H1 (cell line): ENCODE measurements at regions not wholly inside any gene's neighbourhood (a gene's known extent, or its start where the extent isn't known, plus 50 kb on each side); places are given as distances from the start of the nearest gene placed in this dataset.

Source experiments
- CHD1 ChIP-seq: IDR thresholded peaks from 2 replicates; pipeline ENCODE4 v1.6.1; 2012; ENCODE audit warnings: low read depth, low read length, improper control_type of control experiment
- CHD2 ChIP-seq: IDR thresholded peaks from 2 replicates; pipeline ENCODE4 v1.6.1; 2012; ENCODE audit warnings: low read length, improper control_type of control experiment
- CTCF ChIP-seq, 3 experiments: IDR thresholded peaks; 1 replicate in 2 of 3; 2 replicates in 1 of 3; pipeline versions ENCODE4 v1.5.1 to v1.6.1; 2011; ENCODE audit warnings: low read length in 3 of 3, mild to moderate bottlenecking in 3 of 3, inconsistent platforms in 2 of 3, low read depth in 1 of 3, moderate library complexity in 1 of 3; ENCODE audit not compliant: insufficient read depth in 1 of 3; ENCODE audit errors: control extremely low read depth in 1 of 3
- MAFK ChIP-seq: IDR thresholded peaks from 2 replicates; pipeline ENCODE4 v1.6.1; 2012; ENCODE audit warnings: low read depth, mild to moderate bottlenecking, improper control_type of control experiment, low read length
- MAX ChIP-seq: IDR thresholded peaks from 2 replicates; pipeline ENCODE4 v1.6.1; 2012; ENCODE audit warnings: inconsistent platforms
- NRF1 ChIP-seq: IDR thresholded peaks from 2 replicates; pipeline ENCODE4 v1.6.1; 2011; ENCODE audit warnings: mild to moderate bottlenecking, low read depth, low read length, improper control_type of control experiment
- POLR2AphosphoS5 ChIP-seq: IDR thresholded peaks from 2 replicates; pipeline ENCODE4 v1.6.1; 2011; ENCODE audit warnings: low read depth, low read length
- RXRA ChIP-seq: IDR thresholded peaks from 2 replicates; pipeline ENCODE4 v1.6.1; 2011; ENCODE audit warnings: low read depth, mild to moderate bottlenecking, low read length, moderate library complexity; ENCODE audit not compliant: insufficient read depth
- SIRT6 ChIP-seq: IDR thresholded peaks from one replicate; pipeline ENCODE4 v1.7.1; 2012; ENCODE audit warnings: low read length, inconsistent platforms
- SP2 ChIP-seq: IDR thresholded peaks from 2 replicates; pipeline ENCODE4 v1.6.1; 2012; ENCODE audit warnings: mild to moderate bottlenecking, low read length, inconsistent platforms

GRCh38 chr17:33932996-33933395 is 322.1 kb upstream of the CCL2 start:
- TF ChIP-seq CTCF (IDR thresholded peaks at IDR 0.05; ENCODE audit: control extremely low read depth in 1 of 3, insufficient read depth in 1 of 3, low read depth in 1 of 3, low read length in 3 of 3) (no peak), MAX (no peak), POLR2AphosphoS5 (no peak), CHD2 (no peak), NRF1 (no peak), SIRT6 (no peak), MAFK (no peak), RXRA (no peak), CHD1 (no peak), SP2 (no peak)
